HFFc6 (cell line): ENCODE measurements at regions not wholly inside any gene's neighbourhood (a gene's known extent, or its start where the extent isn't known, plus 50 kb on each side); places are given as distances from the start of the nearest gene placed in this dataset.

Experiments used
- DNase-seq: peaks from one replicate; pipeline ENCODE4 v3.0.0-alpha.2; 2018
- H3K27ac Mint-ChIP-seq: 2 replicates; pipeline ENCODE4 v1.8.0; 2020; ENCODE audit warnings: mild to moderate bottlenecking, mixed read lengths
- H3K27me3 Mint-ChIP-seq: 2 replicates; pipeline ENCODE4 v1.8.0; 2021; ENCODE audit warnings: mild to moderate bottlenecking, moderate library complexity, mixed read lengths; ENCODE audit not compliant: insufficient read depth
- H3K36me3 Mint-ChIP-seq: 2 replicates; pipeline ENCODE4 v1.8.0; 2021; ENCODE audit warnings: low read depth, mixed read lengths
- H3K4me1 Mint-ChIP-seq: 2 replicates; pipeline ENCODE4 v1.8.0; 2020; ENCODE audit warnings: low read depth, mixed read lengths
- H3K4me3 Mint-ChIP-seq: 2 replicates; pipeline ENCODE4 v1.8.0; 2020; ENCODE audit warnings: mild to moderate bottlenecking, moderate library complexity, mixed read lengths
- H3K9me3 Mint-ChIP-seq: 2 replicates; pipeline ENCODE4 v1.8.0; 2020; ENCODE audit warnings: mild to moderate bottlenecking, mixed read lengths
- TF ChIP-seq, protein P1 (sequence below): fragments of 200-600 bp; sonication (generic); IDR thresholded peaks from 2 replicates; pipeline ENCODE4 v1.5.0; 2021; ENCODE audit warnings: antibody characterized with exemption, mild to moderate bottlenecking

DNA sequence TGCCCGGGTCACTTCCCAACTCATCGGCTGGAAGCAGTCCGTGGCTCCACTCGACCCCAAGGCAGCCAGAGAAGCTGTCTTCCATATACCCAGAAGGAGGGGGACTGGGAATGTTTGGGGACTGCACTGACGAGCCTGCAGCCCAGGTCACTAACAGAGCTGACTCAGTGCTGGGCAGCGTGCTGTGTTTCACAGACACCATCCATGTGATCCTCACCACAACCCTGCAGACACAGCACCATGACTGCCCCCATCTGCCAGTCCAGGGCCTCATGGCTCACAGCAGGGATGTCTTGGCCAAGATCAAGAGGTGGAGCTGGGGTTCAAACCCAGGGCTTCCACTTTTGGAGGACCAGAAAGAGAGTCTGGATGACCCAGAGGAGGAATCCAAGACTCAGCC lies 67.9 kb downstream of the KLHDC7A start:
- TF ChIP-seq, protein P1, sequence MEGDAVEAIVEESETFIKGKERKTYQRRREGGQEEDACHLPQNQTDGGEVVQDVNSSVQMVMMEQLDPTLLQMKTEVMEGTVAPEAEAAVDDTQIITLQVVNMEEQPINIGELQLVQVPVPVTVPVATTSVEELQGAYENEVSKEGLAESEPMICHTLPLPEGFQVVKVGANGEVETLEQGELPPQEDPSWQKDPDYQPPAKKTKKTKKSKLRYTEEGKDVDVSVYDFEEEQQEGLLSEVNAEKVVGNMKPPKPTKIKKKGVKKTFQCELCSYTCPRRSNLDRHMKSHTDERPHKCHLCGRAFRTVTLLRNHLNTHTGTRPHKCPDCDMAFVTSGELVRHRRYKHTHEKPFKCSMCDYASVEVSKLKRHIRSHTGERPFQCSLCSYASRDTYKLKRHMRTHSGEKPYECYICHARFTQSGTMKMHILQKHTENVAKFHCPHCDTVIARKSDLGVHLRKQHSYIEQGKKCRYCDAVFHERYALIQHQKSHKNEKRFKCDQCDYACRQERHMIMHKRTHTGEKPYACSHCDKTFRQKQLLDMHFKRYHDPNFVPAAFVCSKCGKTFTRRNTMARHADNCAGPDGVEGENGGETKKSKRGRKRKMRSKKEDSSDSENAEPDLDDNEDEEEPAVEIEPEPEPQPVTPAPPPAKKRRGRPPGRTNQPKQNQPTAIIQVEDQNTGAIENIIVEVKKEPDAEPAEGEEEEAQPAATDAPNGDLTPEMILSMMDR = no peak
- H3K27me3 Mint-ChIP-seq = peaks cover 3% of the 10 kb centered on the region
- no peak overlapping the region for H3K4me3 Mint-ChIP-seq
- no peaks in the 10 kb centered on the region for H3K4me1 Mint-ChIP-seq
- H3K27ac Mint-ChIP-seq = no peak overlapping the region
- peaks cover 11% of the 10 kb centered on the region; the same call in 1 of the 2 replicates for H3K9me3 Mint-ChIP-seq
- H3K36me3 Mint-ChIP-seq = no peaks in the 10 kb centered on the region
- no peak for DNase-seq

DNA sequence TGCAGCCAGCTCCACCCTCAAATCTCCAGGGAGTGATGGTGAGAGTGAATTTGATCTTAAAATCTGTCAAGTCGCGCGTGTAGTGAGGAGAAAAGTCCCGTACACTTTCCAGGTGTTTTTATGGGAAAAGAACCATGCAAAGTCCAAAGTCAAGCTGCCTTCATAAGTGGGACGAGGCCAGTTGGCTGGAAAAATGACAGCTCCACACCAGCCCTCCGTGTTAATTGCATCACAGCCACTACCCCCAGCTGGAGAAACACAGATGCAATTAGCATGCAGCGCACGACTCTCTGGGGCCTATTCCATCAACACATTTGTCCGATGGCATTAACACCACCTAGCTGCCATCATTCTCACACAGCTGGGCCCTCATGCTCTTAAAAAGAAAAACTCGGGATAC lies 68.4 kb downstream of the KLHDC7A start:
- TF ChIP-seq, protein P1 = no peak
- Mint-ChIP-seq H3K27ac (no peak overlapping the region), H3K4me3 (no peak overlapping the region), H3K36me3 (no peaks in the 10 kb centered on the region), H3K27me3 (peaks cover 3% of the 10 kb centered on the region), H3K4me1 (no peaks in the 10 kb centered on the region), H3K9me3 (peaks cover 8% of the 10 kb centered on the region; the same call in 1 of the 2 replicates)
- no peak for DNase-seq

- no peaks in the 10 kb centered on the region for H3K36me3 Mint-ChIP-seq
- TF ChIP-seq, protein P1 = no peak
- H3K4me3 Mint-ChIP-seq = no peak overlapping the region
- no peak for DNase-seq
- H3K27me3 Mint-ChIP-seq = peaks cover 3% of the 10 kb centered on the region
- H3K27ac Mint-ChIP-seq = no peak overlapping the region
- H3K9me3 Mint-ChIP-seq = no peaks in the 10 kb centered on the region
- no peaks in the 10 kb centered on the region for H3K4me1 Mint-ChIP-seq
Observed at GRCh38 chr1:18549906-18550305, 69.2 kb downstream of the KLHDC7A start.

GRCh38 chr1:18552631-18553030 lies 71.9 kb downstream of the KLHDC7A start:
- Mint-ChIP-seq H3K9me3 (no peaks in the 10 kb centered on the region), H3K27me3 (peaks cover 3% of the 10 kb centered on the region), H3K36me3 (no peaks in the 10 kb centered on the region), H3K4me1 (no peaks in the 10 kb centered on the region), H3K27ac (no peak overlapping the region), H3K4me3 (no peak overlapping the region)
- TF ChIP-seq, protein P1 = no peak
- DNase-seq = no peak

- Mint-ChIP-seq H3K4me1 (no peaks in the 10 kb centered on the region), H3K27ac (no peak overlapping the region), H3K4me3 (no peak overlapping the region), H3K36me3 (no peaks in the 10 kb centered on the region), H3K9me3 (no peaks in the 10 kb centered on the region), H3K27me3 (peaks cover 10% of the 10 kb centered on the region)
- no peak for DNase-seq
- TF ChIP-seq, protein P1 = no peak
Observed at GRCh38 chr1:18553388-18553787, 72.7 kb downstream of the KLHDC7A start.

DNA sequence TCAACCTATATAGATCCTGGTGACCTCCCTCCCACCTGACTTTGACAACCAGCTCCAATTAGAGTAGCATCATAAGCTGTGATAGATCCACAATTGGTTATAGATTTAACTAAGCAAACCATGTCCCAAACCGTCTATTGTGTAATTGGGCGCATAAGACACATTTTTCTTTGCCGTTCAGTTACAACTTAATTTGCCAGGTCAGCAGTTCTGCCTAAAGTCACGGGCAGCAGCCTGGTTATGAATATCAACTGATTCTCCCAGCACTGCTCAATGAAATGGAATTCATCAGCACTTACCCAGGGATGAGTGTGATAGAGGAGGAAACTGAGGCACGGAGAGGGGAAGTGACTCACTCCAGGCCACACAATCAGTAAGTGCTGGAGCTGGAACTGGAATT lies 73.4 kb downstream of the KLHDC7A start:
- Mint-ChIP-seq H3K9me3 (no peaks in the 10 kb centered on the region), H3K27ac (no peak overlapping the region), H3K4me1 (no peaks in the 10 kb centered on the region), H3K27me3 (peaks cover 14% of the 10 kb centered on the region), H3K36me3 (no peaks in the 10 kb centered on the region), H3K4me3 (no peak overlapping the region)
- DNase-seq = no peak
- TF ChIP-seq, protein P1 = no peak
